ENCODE measurements at regions not wholly inside any gene's neighbourhood (a gene's known extent, or its start where the extent isn't known, plus 50 kb on each side); places are given as distances from the start of the nearest gene placed in this dataset.

GRCh38 chr7:145327646-145328045 is 491.8 kb upstream of the TPK1 start:
- Histone ChIP-seq H3K4me2 (replicated peaks; ENCODE audit: extremely low read depth, low read length, poor library complexity, severe bottlenecking) (no peak overlapping the region), H3K9ac (ENCODE audit: insufficient read depth, low read length, poor library complexity, severe bottlenecking) (no peak overlapping the region), H3K27ac (ENCODE audit: low read depth in 1 of 2, low read length in 2 of 2) (no peak overlapping the region), H4K20me1 (ENCODE audit: insufficient read depth, low read length) (no peaks in the 10 kb centered on the region), H2AFZ (ENCODE audit: insufficient read depth, low read depth, low read length, poor library complexity, severe bottlenecking) (no peak overlapping the region), H3K79me2 (ENCODE audit: insufficient read depth, low read length) (no peaks in the 10 kb centered on the region), H3K9me3 (replicated peaks in 1 of 2; ENCODE audit: control insufficient read depth in 1 of 2, insufficient read depth in 1 of 2, low read length in 2 of 2) (peaks cover 10 to 11% of the 10 kb centered on the region in 2 donors), H3K4me1 (ENCODE audit: control insufficient read depth in 1 of 2, insufficient read depth in 2 of 2, low read length in 2 of 2) (no peaks in the 10 kb centered on the region), H3K27me3 (ENCODE audit: control insufficient read depth in 2 of 2, insufficient read depth in 2 of 2, low read length in 2 of 2) (no peaks in the 10 kb centered on the region), H3K4me3 (replicated peaks in 1 of 3; ENCODE audit: low read depth in 2 of 3, low read length in 3 of 3) (no peak overlapping the region), H3K36me3 (replicated peaks in 1 of 2; ENCODE audit: control insufficient read depth in 1 of 2, insufficient read depth in 2 of 2, low read length in 2 of 2) (no peaks in the 10 kb centered on the region)
- no peaks in the 10 kb centered on the region for H3K4me1 Mint-ChIP-seq
- peaks cover 0 to 4% (median 2%) of the 10 kb centered on the region in 7 donors for H3K9me3 Mint-ChIP-seq
- no CpG with 5 or more reads among the region's 1 CpG for WGBS (ENCODE audit: insufficient coverage)
- no peaks in the 10 kb centered on the region for H3K27me3 Mint-ChIP-seq (ENCODE audit: low read depth in 3 of 3)
- DNase-seq, result no peak
- intact Hi-C loops (cut with micrococcal nuclease), result no loop called here
- no peak overlapping the region for H3K4me3 Mint-ChIP-seq
- no peak overlapping the region for H3K27ac Mint-ChIP-seq
- TF ChIP-seq CTCF (IDR thresholded peaks at IDR 0.05), result no peak
- H3K36me3 Mint-ChIP-seq, result no peaks in the 10 kb centered on the region

GRCh38 chr7:145324081-145324480 is 488.2 kb upstream of the TPK1 start:
- Histone ChIP-seq H2AFZ (ENCODE audit: insufficient read depth, low read depth, low read length, poor library complexity, severe bottlenecking) (no peak overlapping the region), H4K20me1 (ENCODE audit: insufficient read depth, low read length) (no peaks in the 10 kb centered on the region), H3K9me3 (replicated peaks in 1 of 2; ENCODE audit: control insufficient read depth in 1 of 2, insufficient read depth in 1 of 2, low read length in 2 of 2) (peaks cover 4% of the 10 kb centered on the region in 2 donors), H3K27ac (ENCODE audit: low read depth in 1 of 2, low read length in 2 of 2) (no peak overlapping the region), H3K27me3 (ENCODE audit: control insufficient read depth in 2 of 2, insufficient read depth in 2 of 2, low read length in 2 of 2) (no peaks in the 10 kb centered on the region), H3K9ac (ENCODE audit: insufficient read depth, low read length, poor library complexity, severe bottlenecking) (no peak overlapping the region), H3K4me1 (ENCODE audit: control insufficient read depth in 1 of 2, insufficient read depth in 2 of 2, low read length in 2 of 2) (no peaks in the 10 kb centered on the region), H3K79me2 (ENCODE audit: insufficient read depth, low read length) (no peaks in the 10 kb centered on the region), H3K4me2 (replicated peaks; ENCODE audit: extremely low read depth, low read length, poor library complexity, severe bottlenecking) (no peak overlapping the region), H3K36me3 (replicated peaks in 1 of 2; ENCODE audit: control insufficient read depth in 1 of 2, insufficient read depth in 2 of 2, low read length in 2 of 2) (no peaks in the 10 kb centered on the region), H3K4me3 (replicated peaks in 1 of 3; ENCODE audit: low read depth in 2 of 3, low read length in 3 of 3) (no peak overlapping the region)
- 91% methylated on average over 18 of the region's 21 CpGs for WGBS (ENCODE audit: insufficient coverage)
- no peak for DNase-seq
- intact Hi-C loops (cut with micrococcal nuclease), result no loop called here
- Mint-ChIP-seq H3K36me3 (no peaks in the 10 kb centered on the region), H3K9me3 (peaks cover 0 to 4% (median 3%) of the 10 kb centered on the region in 7 donors), H3K27me3 (ENCODE audit: low read depth in 3 of 3) (no peaks in the 10 kb centered on the region), H3K4me1 (no peaks in the 10 kb centered on the region), H3K4me3 (no peak overlapping the region), H3K27ac (no peak overlapping the region)
- TF ChIP-seq CTCF (IDR thresholded peaks at IDR 0.05), result no peak
